ENCODE measurements at regions not wholly inside any gene's neighbourhood (a gene's known extent, or its start where the extent isn't known, plus 50 kb on each side); places are given as distances from the start of the nearest gene placed in this dataset.

DNA sequence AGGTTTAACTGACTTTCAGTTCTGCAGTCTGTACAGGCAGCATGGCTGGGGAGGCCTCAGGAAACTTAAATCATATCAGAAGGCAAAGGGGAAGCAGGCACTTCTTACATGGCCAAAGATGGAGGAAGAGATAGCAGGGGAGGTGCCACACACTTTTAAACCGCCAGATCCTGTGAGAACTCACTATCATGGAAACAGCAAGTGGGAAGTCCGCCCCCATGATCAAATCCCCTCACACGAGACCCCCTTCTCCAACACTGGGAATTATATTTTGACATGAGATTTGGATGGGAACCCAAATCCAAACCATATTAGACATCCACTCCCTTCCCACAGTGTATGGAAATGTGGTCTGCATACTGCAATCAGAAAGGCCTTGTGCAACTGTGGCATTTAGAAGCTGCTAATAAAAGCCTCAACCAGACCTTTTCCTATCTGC, 148.2 kb downstream of the FCRL5 start:
- Histone ChIP-seq H3K9me3 (ENCODE audit: control insufficient read depth, low read length) (no peaks in the 10 kb centered on the region), H3K4me3 (ENCODE audit: low read length) (no peak overlapping the region), H3K9ac (ENCODE audit: extremely low read depth, low read length, poor library complexity, severe bottlenecking) (no peak overlapping the region), H3K36me3 (ENCODE audit: control insufficient read depth, insufficient read depth, low read length) (no peaks in the 10 kb centered on the region), H3K4me1 (ENCODE audit: control insufficient read depth, insufficient read depth, low read length) (peaks cover 13% of the 10 kb centered on the region), H3K27ac (ENCODE audit: low read depth, low read length) (no peak overlapping the region), H3K27me3 (ENCODE audit: control insufficient read depth, insufficient read depth, low read length, poor library complexity, severe bottlenecking) (no peaks in the 10 kb centered on the region)
- Mint-ChIP-seq H3K4me3 (no peak overlapping the region), H3K27me3 (ENCODE audit: insufficient read depth) (no peaks in the 10 kb centered on the region), H3K4me1 (peaks cover 32% of the 10 kb centered on the region), H3K9me3 (no peaks in the 10 kb centered on the region), H3K27ac (no peak overlapping the region), H3K36me3 (ENCODE audit: low read depth) (no peaks in the 10 kb centered on the region)
- TF ChIP-seq, protein P1, sequence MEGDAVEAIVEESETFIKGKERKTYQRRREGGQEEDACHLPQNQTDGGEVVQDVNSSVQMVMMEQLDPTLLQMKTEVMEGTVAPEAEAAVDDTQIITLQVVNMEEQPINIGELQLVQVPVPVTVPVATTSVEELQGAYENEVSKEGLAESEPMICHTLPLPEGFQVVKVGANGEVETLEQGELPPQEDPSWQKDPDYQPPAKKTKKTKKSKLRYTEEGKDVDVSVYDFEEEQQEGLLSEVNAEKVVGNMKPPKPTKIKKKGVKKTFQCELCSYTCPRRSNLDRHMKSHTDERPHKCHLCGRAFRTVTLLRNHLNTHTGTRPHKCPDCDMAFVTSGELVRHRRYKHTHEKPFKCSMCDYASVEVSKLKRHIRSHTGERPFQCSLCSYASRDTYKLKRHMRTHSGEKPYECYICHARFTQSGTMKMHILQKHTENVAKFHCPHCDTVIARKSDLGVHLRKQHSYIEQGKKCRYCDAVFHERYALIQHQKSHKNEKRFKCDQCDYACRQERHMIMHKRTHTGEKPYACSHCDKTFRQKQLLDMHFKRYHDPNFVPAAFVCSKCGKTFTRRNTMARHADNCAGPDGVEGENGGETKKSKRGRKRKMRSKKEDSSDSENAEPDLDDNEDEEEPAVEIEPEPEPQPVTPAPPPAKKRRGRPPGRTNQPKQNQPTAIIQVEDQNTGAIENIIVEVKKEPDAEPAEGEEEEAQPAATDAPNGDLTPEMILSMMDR (conservative IDR thresholded peaks at IDR 0.05) = no peak
- WGBS, 2 experiments (ENCODE audit: insufficient coverage in 1 of 2, insufficient read length in 1 of 2) = 87 to 89% methylated on average over 3 of the region's 3 CpGs
- no peak for DNase-seq

DNA sequence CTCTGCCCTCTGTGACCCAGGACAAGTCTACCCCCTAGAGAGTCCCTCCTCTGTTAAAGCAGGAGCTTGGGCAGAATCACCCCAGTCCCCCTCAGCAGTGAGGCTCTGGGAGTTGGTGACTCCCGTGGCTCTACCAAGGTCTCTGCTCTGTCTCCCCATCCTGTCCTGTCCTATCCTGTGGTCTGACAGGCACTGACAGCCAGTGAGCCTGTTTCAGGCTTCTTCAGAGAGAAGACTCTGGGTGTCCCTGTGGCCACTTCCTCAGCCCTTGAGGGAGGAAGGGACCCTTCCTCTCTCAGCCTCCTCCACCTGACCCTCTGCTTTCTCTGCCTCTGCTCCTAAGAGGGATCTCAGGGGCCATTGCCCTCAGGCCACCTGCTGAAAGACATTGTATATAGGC, 148.7 kb downstream of the FCRL5 start:
- no peaks in the 10 kb centered on the region for H3K36me3 Mint-ChIP-seq (ENCODE audit: low read depth)
- no peak overlapping the region for H3K4me3 Mint-ChIP-seq
- Histone ChIP-seq H3K4me3 (ENCODE audit: low read length) (no peak overlapping the region), H3K9ac (ENCODE audit: extremely low read depth, low read length, poor library complexity, severe bottlenecking) (no peak overlapping the region), H3K4me1 (ENCODE audit: control insufficient read depth, insufficient read depth, low read length) (peaks cover 13% of the 10 kb centered on the region), H3K27me3 (ENCODE audit: control insufficient read depth, insufficient read depth, low read length, poor library complexity, severe bottlenecking) (no peaks in the 10 kb centered on the region), H3K36me3 (ENCODE audit: control insufficient read depth, insufficient read depth, low read length) (no peaks in the 10 kb centered on the region), H3K9me3 (ENCODE audit: control insufficient read depth, low read length) (no peaks in the 10 kb centered on the region), H3K27ac (ENCODE audit: low read depth, low read length) (no peak overlapping the region)
- no peak for DNase-seq
- no peaks in the 10 kb centered on the region for H3K27me3 Mint-ChIP-seq (ENCODE audit: insufficient read depth)
- H3K4me1 Mint-ChIP-seq = peaks cover 37% of the 10 kb centered on the region
- TF ChIP-seq, protein P1 (conservative IDR thresholded peaks at IDR 0.05) = no peak
- H3K9me3 Mint-ChIP-seq = no peaks in the 10 kb centered on the region
- 82% methylated on average over 1 of the region's 1 CpG; no CpG with 5 or more reads in 1 of the 2 experiments for WGBS, 2 experiments (ENCODE audit: insufficient coverage in 1 of 2, insufficient read length in 1 of 2)
- no peak overlapping the region for H3K27ac Mint-ChIP-seq

DNA sequence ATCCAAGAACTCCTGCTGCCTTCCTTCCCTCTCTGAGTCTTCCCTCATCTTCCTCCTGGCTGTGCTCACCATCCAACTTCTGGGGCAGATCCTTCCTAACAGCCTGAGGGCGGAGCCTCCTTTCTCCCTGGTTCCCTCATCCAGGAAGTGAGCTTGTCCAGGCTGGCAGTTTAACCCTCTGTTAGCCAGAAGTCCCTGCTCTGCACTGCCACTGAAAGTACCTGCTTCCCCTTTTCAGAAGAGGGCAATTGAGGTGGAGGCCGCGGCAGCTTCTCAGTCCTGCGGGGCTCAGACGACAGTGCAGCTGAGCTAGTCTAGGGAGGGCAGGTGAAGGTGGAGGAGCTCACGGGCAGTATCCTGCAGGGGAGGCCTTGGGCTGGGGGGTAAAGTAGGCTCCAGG, 149.1 kb downstream of the FCRL5 start:
- Mint-ChIP-seq H3K27ac (no peak overlapping the region), H3K36me3 (ENCODE audit: low read depth) (no peaks in the 10 kb centered on the region), H3K9me3 (no peaks in the 10 kb centered on the region), H3K27me3 (ENCODE audit: insufficient read depth) (no peaks in the 10 kb centered on the region), H3K4me1 (peaks cover 39% of the 10 kb centered on the region), H3K4me3 (no peak overlapping the region)
- 75 to 80% methylated on average over 4 to 6 of the region's 6 CpGs for WGBS, 2 experiments (ENCODE audit: insufficient coverage in 1 of 2, insufficient read length in 1 of 2)
- no peaks in the 10 kb centered on the region for H3K27me3 ChIP-seq (ENCODE audit: control insufficient read depth, insufficient read depth, low read length, poor library complexity, severe bottlenecking)
- H3K27ac ChIP-seq (ENCODE audit: low read depth, low read length) = no peak overlapping the region
- no peaks in the 10 kb centered on the region for H3K36me3 ChIP-seq (ENCODE audit: control insufficient read depth, insufficient read depth, low read length)
- no peaks in the 10 kb centered on the region for H3K9me3 ChIP-seq (ENCODE audit: control insufficient read depth, low read length)
- peaks cover 13% of the 10 kb centered on the region for H3K4me1 ChIP-seq (ENCODE audit: control insufficient read depth, insufficient read depth, low read length)
- TF ChIP-seq, protein P1 (conservative IDR thresholded peaks at IDR 0.05) = no peak
- DNase-seq = peak; percentile 85
- no peak overlapping the region for H3K4me3 ChIP-seq (ENCODE audit: low read length)
- no peak overlapping the region for H3K9ac ChIP-seq (ENCODE audit: extremely low read depth, low read length, poor library complexity, severe bottlenecking)

All from endodermal cell (in vitro differentiated cells).